Activated CD8-positive, alpha-beta memory T cell treated with anti-CD3 and anti-CD28 coated beads, Interleukin-2, amount 10 ng/mL, durations not matched to agents 7 days and 5 days (primary cell): ENCODE measurements at regions not wholly inside any gene's neighbourhood (a gene's known extent, or its start where the extent isn't known, plus 50 kb on each side); places are given as distances from the start of the nearest gene placed in this dataset.
"Not testable (repeated sequence)": the region's sequence is repeated elsewhere in the genome, so short reads cannot be mapped to it uniquely, and the experiment has no call there.

Experiments
- ATAC-seq: fragments of 150-1000 bp; cut with Tn5 transposase; one replicate; pipeline ENCODE4 v1.10.0; 2021; ENCODE audit warnings: moderate library complexity
- CTCF ChIA-PET: fragments of 350-600 bp; sonication (Branson Sonifier 250); formaldehyde crosslinking; loops from one replicate; lab custom pipeline; 2021; ENCODE audit warnings: antibody characterized with exemption; lab: Charles Lee
- DNase-seq: peaks from one replicate; pipeline ENCODE4 v3.0.0-alpha.2; 2020
- H3K27ac Mint-ChIP-seq: one replicate; pipeline ENCODE4 v1.8.0; 2021; ENCODE audit warnings: mild to moderate bottlenecking, mixed read lengths
- H3K27me3 Mint-ChIP-seq: one replicate; pipeline ENCODE4 v1.8.0; 2021; ENCODE audit warnings: mixed read lengths
- H3K36me3 Mint-ChIP-seq: one replicate; pipeline ENCODE4 v1.8.0; 2021; ENCODE audit warnings: mild to moderate bottlenecking, mixed read lengths
- H3K4me1 Mint-ChIP-seq: one replicate; pipeline ENCODE4 v1.8.0; 2021; ENCODE audit warnings: mixed read lengths
- H3K4me3 Mint-ChIP-seq: one replicate; pipeline ENCODE4 v1.8.0; 2021; ENCODE audit warnings: mild to moderate bottlenecking, moderate library complexity, mixed read lengths
- H3K9me3 Mint-ChIP-seq: one replicate; pipeline ENCODE4 v1.8.0; 2022; ENCODE audit warnings: low read depth, mixed read lengths

- Mint-ChIP-seq H3K4me1 (no peaks in the 10 kb centered on the region), H3K36me3 (no peaks in the 10 kb centered on the region), H3K9me3 (no peaks in the 10 kb centered on the region), H3K27ac (no peak overlapping the region), H3K27me3 (no peaks in the 10 kb centered on the region), H3K4me3 (no peak overlapping the region)
- DNase-seq, result no peak
- CTCF ChIA-PET, result no interaction called here
- ATAC-seq, result no peak
These were observed 59.7 kb downstream of the HMGB3 start for GRCh38 chrX:151042842-151043241.

GRCh38 chrX:151066373-151066772 lies 83.2 kb downstream of the HMGB3 start:
- H3K4me3 Mint-ChIP-seq, H3K36me3 Mint-ChIP-seq, H3K27me3 Mint-ChIP-seq, H3K9me3 Mint-ChIP-seq, DNase-seq, H3K4me1 Mint-ChIP-seq, ATAC-seq, CTCF ChIA-PET, H3K27ac Mint-ChIP-seq: not testable (repeated sequence)

GRCh38 chrX:151073767-151074166 lies 90.6 kb downstream of the HMGB3 start:
- Mint-ChIP-seq H3K4me3 (no peak overlapping the region), H3K9me3 (no peaks in the 10 kb centered on the region), H3K27ac (no peak overlapping the region), H3K36me3 (no peaks in the 10 kb centered on the region), H3K27me3 (no peaks in the 10 kb centered on the region), H3K4me1 (no peaks in the 10 kb centered on the region)
- ATAC-seq (no peak), DNase-seq (no peak)
- CTCF ChIA-PET, result no interaction called here

GRCh38 chrX:151081016-151081415 lies 95.4 kb upstream of the GPR50 start:
- Mint-ChIP-seq H3K4me3 (no peak overlapping the region), H3K4me1 (no peaks in the 10 kb centered on the region), H3K27ac (no peak overlapping the region), H3K27me3 (peaks cover 38% of the 10 kb centered on the region), H3K9me3 (no peaks in the 10 kb centered on the region), H3K36me3 (no peaks in the 10 kb centered on the region)
- no peak for ATAC-seq
- CTCF ChIA-PET, result interaction anchor here (1.7 to 7.3 kb wide), 3 partner anchors 306 to 314 kb away, joined by 7 to 77 read pairs (median 7); no protein-coding TSS in a partner anchor
- no peak for DNase-seq

- CTCF ChIA-PET, result interaction anchor here (0.9 to 7.3 kb wide), 5 partner anchors 12 to 315 kb away, joined by 3 to 77 read pairs (median 7); no protein-coding TSS in a partner anchor
- no peaks in the 10 kb centered on the region for H3K36me3 Mint-ChIP-seq
These were observed 94.1 kb upstream of the GPR50 start for GRCh38 chrX:151082077-151082948.

GRCh38 chrX:151084454-151084853 lies 91.9 kb upstream of the GPR50 start:
- Mint-ChIP-seq H3K9me3 (no peaks in the 10 kb centered on the region), H3K4me1 (no peaks in the 10 kb centered on the region), H3K27ac (no peak overlapping the region), H3K36me3 (no peaks in the 10 kb centered on the region), H3K27me3 (peaks cover 37% of the 10 kb centered on the region), H3K4me3 (no peak overlapping the region)
- CTCF ChIA-PET, result interaction anchor here (7.3 kb wide), 1 partner anchor 313 kb away, joined by 77 read pairs; no protein-coding TSS in a partner anchor
- ATAC-seq, result no peak
- no peak for DNase-seq

More at GRCh38 chrX:151082077-151082948, 94.1 kb upstream of the GPR50 start:
- DNase-seq (peak; percentile 59), ATAC-seq (peak; percentile 94)
- no peaks in the 10 kb centered on the region for H3K4me1 Mint-ChIP-seq
- H3K27me3 Mint-ChIP-seq, result peaks cover 38% of the 10 kb centered on the region
- no peak overlapping the region for H3K27ac Mint-ChIP-seq
- no peaks in the 10 kb centered on the region for H3K9me3 Mint-ChIP-seq
- H3K4me3 Mint-ChIP-seq, result no peak overlapping the region

GRCh38 chrX:151085207-151085606 lies 91.2 kb upstream of the GPR50 start:
- no peak for ATAC-seq
- CTCF ChIA-PET, result interaction anchor here (7.3 kb wide), 1 partner anchor 313 kb away, joined by 77 read pairs; no protein-coding TSS in a partner anchor
- H3K4me1 Mint-ChIP-seq, result no peaks in the 10 kb centered on the region
- H3K4me3 Mint-ChIP-seq, result no peak overlapping the region
- H3K27ac Mint-ChIP-seq, result no peak overlapping the region
- no peaks in the 10 kb centered on the region for H3K9me3 Mint-ChIP-seq
- no peak for DNase-seq
- H3K36me3 Mint-ChIP-seq, result no peaks in the 10 kb centered on the region
- H3K27me3 Mint-ChIP-seq, result peaks cover 35% of the 10 kb centered on the region

- CTCF ChIA-PET, result no interaction called here
- H3K4me3 Mint-ChIP-seq, result no peak overlapping the region
These were observed 88.2 kb upstream of the GPR50 start for GRCh38 chrX:151088221-151088620.

GRCh38 chrX:151099001-151099400 lies 77.4 kb upstream of the GPR50 start:
- CTCF ChIA-PET, result no interaction called here
- H3K27ac Mint-ChIP-seq, result no peak overlapping the region
- no peaks in the 10 kb centered on the region for H3K36me3 Mint-ChIP-seq
- no peaks in the 10 kb centered on the region for H3K9me3 Mint-ChIP-seq
- peaks cover 6% of the 10 kb centered on the region for H3K27me3 Mint-ChIP-seq
- DNase-seq (no peak), ATAC-seq (no peak)
- H3K4me1 Mint-ChIP-seq, result peaks cover 11% of the 10 kb centered on the region
- no peak overlapping the region for H3K4me3 Mint-ChIP-seq

More at GRCh38 chrX:151088221-151088620, 88.2 kb upstream of the GPR50 start:
- Mint-ChIP-seq H3K4me1 (no peaks in the 10 kb centered on the region), H3K27me3 (peaks cover 24% of the 10 kb centered on the region), H3K27ac (no peak overlapping the region), H3K9me3 (no peaks in the 10 kb centered on the region), H3K36me3 (no peaks in the 10 kb centered on the region)
- DNase-seq, result no peak
- ATAC-seq, result no peak

GRCh38 chrX:151100799-151101198 lies 75.6 kb upstream of the GPR50 start:
- DNase-seq (no peak), ATAC-seq (no peak)
- CTCF ChIA-PET, result no interaction called here
- Mint-ChIP-seq H3K4me1 (peaks cover 11% of the 10 kb centered on the region), H3K36me3 (no peaks in the 10 kb centered on the region), H3K27ac (no peak overlapping the region), H3K27me3 (peaks cover 10% of the 10 kb centered on the region), H3K4me3 (no peak overlapping the region), H3K9me3 (no peaks in the 10 kb centered on the region)

- ATAC-seq, DNase-seq, CTCF ChIA-PET, H3K27ac Mint-ChIP-seq, H3K9me3 Mint-ChIP-seq, H3K4me1 Mint-ChIP-seq, H3K4me3 Mint-ChIP-seq, H3K36me3 Mint-ChIP-seq: not testable (repeated sequence)
- H3K27me3 Mint-ChIP-seq, result peaks cover 10% of the 10 kb centered on the region
These were observed 63.2 kb upstream of the GPR50 start for GRCh38 chrX:151113200-151113599.
